ENCODE measurements at regions not wholly inside any gene's neighbourhood (a gene's known extent, or its start where the extent isn't known, plus 50 kb on each side); places are given as distances from the start of the nearest gene placed in this dataset.

GRCh38 chr11:27907091-27907490 lies 200.9 kb downstream of the KIF18A start:
- no peak for DNase-seq

- no peak for DNase-seq
Observed at GRCh38 chr11:27904358-27905055, 203.4 kb downstream of the KIF18A start.

- no peak for DNase-seq
Observed at GRCh38 chr11:27902981-27903624, 202.8 kb upstream of the BDNF start.

- no peak for DNase-seq
Observed at GRCh38 chr11:27898166-27898565, 197.9 kb upstream of the BDNF start.

- no peak for DNase-seq
Observed at GRCh38 chr11:27896096-27896495, 195.8 kb upstream of the BDNF start.

DNA sequence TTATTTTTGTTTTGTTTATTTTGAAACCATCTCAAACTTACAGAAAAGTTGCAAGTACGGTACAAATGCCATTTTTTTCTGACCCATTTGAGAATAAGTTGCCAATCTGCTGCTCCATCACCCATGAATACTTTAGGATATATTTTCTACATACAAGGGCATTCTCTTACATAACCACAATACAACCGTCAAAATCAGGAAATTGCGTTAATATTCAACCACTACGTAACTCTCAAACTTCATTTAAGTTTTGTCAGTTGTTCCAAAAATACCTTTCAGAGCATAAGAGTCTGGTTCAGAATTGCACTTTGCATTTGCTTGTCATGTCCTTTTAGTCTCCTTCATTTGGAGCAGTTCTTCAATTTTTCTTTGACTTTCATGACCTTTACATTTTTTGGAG lies 194.3 kb upstream of the BDNF start:
- DNase-seq: no peak

DNA sequence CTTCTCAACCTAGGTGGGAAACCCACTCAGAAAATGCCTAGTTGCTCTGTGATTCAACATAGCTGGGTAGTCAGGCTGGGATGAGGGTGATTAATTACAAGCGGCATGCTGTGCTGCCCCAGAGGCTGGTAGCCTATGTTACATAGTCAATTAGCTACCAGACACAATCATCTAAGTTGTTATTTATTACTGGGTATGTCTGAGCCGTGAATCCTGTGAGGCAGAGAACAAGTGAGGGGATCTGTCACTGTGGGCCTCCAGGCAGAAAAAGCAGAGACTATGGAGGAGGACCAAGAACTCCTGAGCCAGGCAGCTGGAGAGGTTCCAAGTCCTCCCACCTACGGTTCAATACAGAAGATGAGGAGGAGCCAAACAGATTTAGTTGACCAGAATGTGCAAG lies 186.6 kb upstream of the BDNF start:
- no peak for DNase-seq

- DNase-seq: no peak
Observed at GRCh38 chr11:27882066-27882697, 181.9 kb upstream of the BDNF start.

GRCh38 chr11:27875831-27876775 lies 175.8 kb upstream of the BDNF start:
- no peak for DNase-seq

DNA sequence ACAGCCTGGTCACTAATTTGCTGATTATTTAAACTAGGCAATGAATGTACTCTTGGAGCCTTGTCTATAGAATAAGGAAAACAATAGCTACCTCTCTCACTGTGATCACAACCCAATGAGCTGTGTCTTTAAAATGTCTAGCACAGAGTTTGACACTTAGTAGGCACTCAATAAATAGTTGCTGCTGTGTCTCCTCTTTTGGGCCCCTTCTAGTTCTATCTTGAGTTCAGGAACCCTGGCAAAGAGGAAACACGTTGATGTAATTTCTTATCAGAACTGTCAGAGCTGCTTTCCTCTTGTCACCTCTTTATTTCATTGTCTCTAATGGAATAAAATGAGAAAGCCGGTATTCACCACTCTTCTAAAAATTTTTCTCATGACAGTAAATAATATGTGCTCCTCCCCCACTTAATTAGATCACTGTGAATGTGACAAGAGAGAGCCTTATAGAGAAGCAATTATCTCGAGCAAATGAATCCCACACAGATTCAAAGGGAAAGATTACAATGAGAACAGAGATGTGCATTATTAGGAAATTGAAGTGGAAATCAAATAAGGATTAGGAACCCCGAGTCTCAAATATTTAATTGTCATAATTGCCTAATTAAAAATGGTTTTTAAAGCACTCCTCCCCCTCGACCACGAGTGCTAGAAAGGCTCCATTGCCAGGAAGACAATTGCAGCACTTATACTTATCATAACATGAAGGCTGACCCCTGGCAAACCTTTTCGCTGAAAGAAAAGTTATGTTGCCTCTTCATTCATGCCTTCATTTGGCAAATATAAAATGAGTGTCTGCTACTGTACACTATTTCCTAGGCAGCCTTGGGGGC lies 175.0 kb upstream of the BDNF start:
- DNase-seq: no peak

- DNase-seq: no peak
Observed at GRCh38 chr11:27873664-27874063, 173.4 kb upstream of the BDNF start.

GRCh38 chr11:27871056-27871455 lies 170.8 kb upstream of the BDNF start:
- no peak for DNase-seq

GRCh38 chr11:27869701-27870100 lies 169.4 kb upstream of the BDNF start:
- DNase-seq: no peak

- no peak for DNase-seq
Observed at GRCh38 chr11:27868709-27869108, 168.5 kb upstream of the BDNF start.

DNA sequence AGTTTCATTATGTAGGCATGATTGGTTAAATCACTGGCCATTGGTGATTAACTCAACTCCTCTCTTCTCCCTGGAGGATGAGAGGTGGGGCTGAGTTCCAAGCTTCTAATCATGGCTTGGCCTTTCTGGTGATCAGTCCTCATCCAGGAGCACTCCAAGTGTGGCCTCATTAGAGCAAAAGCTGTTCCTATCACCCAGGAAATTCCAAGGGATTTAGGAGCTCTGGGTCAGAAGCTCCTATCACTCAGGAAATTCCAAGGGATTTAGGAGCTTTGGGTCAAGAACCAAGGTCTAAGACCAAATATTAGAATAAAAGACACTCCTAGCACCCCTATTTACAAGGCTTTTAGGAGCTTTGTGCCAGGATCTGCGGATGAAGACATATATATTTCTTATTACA lies 168.0 kb upstream of the BDNF start:
- DNase-seq: no peak

DNA sequence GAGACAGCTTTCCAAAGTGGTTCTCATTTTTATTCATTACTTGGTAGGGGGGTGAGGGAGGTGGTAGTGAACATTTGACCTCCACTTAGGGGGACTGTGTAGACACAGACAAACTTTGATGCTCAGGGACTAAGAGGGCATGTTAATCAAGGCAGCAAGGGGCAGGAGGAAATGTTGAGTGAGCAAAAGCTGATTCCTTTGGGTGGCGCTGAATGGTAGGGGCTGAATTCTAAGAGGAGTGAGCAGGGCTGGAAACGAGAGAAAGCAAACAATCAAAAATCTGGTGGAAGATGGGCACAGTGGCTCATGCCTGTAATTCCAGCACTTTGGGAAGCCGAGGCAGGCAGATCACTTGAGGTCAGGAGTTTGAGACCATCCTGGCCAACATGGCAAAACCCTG lies 164.8 kb upstream of the BDNF start:
- no peak for DNase-seq

GRCh38 chr11:27864611-27865010 lies 164.4 kb upstream of the BDNF start:
- DNase-seq: no peak

- no peak for DNase-seq
Observed at GRCh38 chr11:27864091-27864491, 163.8 kb upstream of the BDNF start.

DNA sequence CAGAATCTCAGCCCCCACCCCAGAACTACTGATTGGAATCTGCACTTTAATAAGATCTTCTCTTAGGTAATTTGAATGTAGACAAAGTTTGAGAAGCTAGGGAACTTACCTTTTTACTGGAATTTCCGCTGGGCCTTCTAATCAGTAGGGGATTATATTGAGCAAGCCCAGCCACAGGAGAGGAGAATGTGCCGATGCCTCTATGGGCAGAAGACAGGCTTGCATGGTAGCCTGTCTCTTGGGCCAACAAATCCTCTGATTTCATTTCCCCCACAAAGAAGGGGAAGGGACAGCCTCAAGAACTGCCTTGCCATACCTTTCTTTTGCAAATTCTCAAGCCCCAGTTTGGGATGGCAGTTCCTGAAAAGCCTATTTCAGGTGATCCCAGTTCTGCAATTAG lies 163.4 kb upstream of the BDNF start:
- DNase-seq: no peak

- DNase-seq: no peak
Observed at GRCh38 chr11:27861706-27862430, 161.6 kb upstream of the BDNF start.

GRCh38 chr11:27860811-27861210 lies 160.6 kb upstream of the BDNF start:
- no peak for DNase-seq
